Hepatocyte (in vitro differentiated cells): ENCODE measurements at regions not wholly inside any gene's neighbourhood (a gene's known extent, or its start where the extent isn't known, plus 50 kb on each side); places are given as distances from the start of the nearest gene placed in this dataset.

ENCODE experiments used
- CTCF ChIP-seq: fragments of 200-600 bp; sonication (generic); IDR thresholded peaks from 2 replicates; pipeline ENCODE4 v1.5.1; 2016; ENCODE audit warnings: antibody characterized with exemption, mild to moderate bottlenecking; ENCODE audit not compliant: poor library complexity
- EZH2 ChIP-seq: fragments of 200-600 bp; sonication (generic); IDR thresholded peaks from 2 replicates; pipeline ENCODE4 v1.6.1; 2016; ENCODE audit warnings: antibody characterized with exemption, mild to moderate bottlenecking, borderline replicate concordance
- EZH2phosphoT487 ChIP-seq: fragments of 200-600 bp; sonication (generic); IDR thresholded peaks from one replicate; pipeline ENCODE4 v1.6.1; 2018; ENCODE audit warnings: antibody characterized with exemption, mild to moderate bottlenecking, low read depth, moderate library complexity; ENCODE audit not compliant: unreplicated experiment, severe bottlenecking

DNA sequence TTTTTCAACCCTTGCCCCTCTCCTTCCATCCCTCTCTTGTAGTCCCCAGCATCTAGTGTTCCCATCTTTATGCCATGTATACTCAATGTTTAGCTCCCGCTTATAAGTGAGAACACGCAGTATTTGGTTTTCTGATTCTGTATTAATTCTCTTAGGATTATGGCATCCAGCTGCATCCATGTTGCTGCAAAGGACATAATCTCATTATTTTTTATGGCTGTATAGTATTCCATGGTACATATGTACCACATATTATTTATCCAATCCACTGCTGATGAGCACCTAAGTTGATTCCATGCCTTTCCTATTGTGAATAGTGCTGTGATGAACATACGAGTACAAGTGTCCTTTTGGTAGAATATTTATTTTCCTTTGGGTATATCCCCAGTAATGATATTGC lies 66.8 kb downstream of the UNC5CL start:
- TF ChIP-seq CTCF, result no peak
- TF ChIP-seq EZH2, result no peak
- no peak for TF ChIP-seq EZH2phosphoT487
